HT1080 (cell line): ENCODE measurements at regions not wholly inside any gene's neighbourhood (a gene's known extent, or its start where the extent isn't known, plus 50 kb on each side); places are given as distances from the start of the nearest gene placed in this dataset.
A peak's percentile ranks its signal among the peaks of the same experiment; 100 is the strongest.
"Not testable (repeated sequence)": the region's sequence is repeated elsewhere in the genome, so short reads cannot be mapped to it uniquely, and the experiment has no call there.

Source experiments
- DNase-seq: peaks from one replicate; pipeline ENCODE4 v3.0.0-alpha.2; 2015; ENCODE audit warnings: low read depth

GRCh38 chr11:98616098-98616655 is 404.6 kb upstream of the CNTN5 start:
- DNase-seq = no peak

GRCh38 chr11:98621767-98622166 is 399.0 kb upstream of the CNTN5 start:
- no peak for DNase-seq

- DNase-seq = no peak
These were observed 395.2 kb upstream of the CNTN5 start for GRCh38 chr11:98625526-98625925.

DNA sequence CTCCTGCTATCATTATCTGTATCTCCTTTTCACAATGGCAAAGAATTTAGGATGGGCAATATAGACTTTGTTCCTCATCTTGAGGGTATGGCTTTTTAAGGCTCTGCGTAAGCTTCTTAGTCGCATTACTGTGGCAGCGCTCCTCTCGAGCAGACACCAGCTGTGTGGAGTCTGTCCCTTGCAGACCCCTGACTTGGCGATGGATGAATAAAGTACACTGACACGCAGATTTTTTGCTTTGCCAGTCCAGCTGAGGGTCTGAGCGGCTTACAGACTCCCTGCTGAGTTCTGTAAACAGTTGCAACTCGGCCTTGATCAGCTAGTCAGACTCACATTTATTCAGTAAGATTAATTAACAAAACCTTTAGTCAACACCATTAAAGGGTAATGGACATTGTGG is 390.0 kb upstream of the CNTN5 start:
- no peak for DNase-seq

GRCh38 chr11:98657711-98658110 is 363.0 kb upstream of the CNTN5 start:
- no peak for DNase-seq

GRCh38 chr11:98659431-98659830 is 361.3 kb upstream of the CNTN5 start:
- DNase-seq = no peak

DNA sequence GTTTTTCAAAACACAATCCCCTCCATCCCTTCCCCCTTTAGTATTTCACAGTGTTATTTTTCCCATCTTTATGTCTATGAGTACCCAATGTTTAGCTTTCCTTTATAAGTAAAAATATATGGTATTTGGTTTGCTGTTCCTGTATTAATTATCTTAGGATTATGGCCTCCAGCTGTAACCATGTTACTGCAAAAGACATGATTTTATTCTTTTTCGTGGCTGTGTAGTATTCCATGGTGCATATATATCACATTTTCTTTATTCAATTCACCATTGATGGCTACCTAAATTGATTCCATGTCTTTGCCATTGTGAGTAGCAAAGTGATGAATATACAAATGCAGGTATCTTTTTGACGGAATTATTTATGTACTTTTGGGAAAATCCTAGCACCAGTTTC is 346.4 kb upstream of the CNTN5 start:
- DNase-seq = no peak

- no peak for DNase-seq
These were observed 341.1 kb upstream of the CNTN5 start for GRCh38 chr11:98679673-98680072.

GRCh38 chr11:98701541-98701940 is 319.2 kb upstream of the CNTN5 start:
- DNase-seq = no peak

DNA sequence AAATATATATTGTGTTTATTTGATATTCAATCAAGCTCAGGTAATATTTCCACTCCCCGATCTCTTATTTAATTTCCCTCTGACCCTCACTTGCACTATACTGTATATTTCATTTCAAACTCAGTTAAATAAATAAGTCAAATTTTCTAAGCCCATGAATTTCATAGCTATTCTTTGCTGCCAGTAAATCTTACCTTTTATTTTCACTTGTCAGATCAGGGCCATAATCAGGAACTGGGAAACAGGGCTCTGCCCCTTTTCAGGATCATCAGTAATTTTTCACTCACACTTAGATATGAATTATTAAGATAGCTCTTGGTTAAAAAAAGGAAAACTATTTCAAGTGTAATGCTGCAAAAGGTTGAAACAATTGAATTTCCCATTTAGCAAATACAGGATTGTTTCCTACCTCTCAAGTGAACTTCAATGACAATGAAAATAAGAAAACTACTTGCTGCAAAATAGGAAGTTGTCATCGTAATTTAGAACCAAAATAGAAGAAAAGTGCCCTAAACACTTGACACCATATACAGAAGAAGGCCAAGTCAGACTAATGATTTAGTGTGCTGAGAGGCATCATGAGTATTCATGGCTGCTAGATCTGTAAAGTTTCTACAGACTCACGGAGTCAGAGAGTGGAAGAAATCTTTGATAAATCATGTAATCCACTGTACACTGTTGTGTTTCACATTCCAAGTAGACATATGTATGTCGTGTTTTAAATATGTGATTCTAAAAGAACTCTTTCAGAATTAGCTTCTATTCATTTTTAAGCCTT is 316.8 kb upstream of the CNTN5 start:
- DNase-seq = no peak

- no peak for DNase-seq
These were observed 310.7 kb upstream of the CNTN5 start for GRCh38 chr11:98710026-98710425.

GRCh38 chr11:98710986-98711385 is 309.8 kb upstream of the CNTN5 start:
- DNase-seq = no peak

DNA sequence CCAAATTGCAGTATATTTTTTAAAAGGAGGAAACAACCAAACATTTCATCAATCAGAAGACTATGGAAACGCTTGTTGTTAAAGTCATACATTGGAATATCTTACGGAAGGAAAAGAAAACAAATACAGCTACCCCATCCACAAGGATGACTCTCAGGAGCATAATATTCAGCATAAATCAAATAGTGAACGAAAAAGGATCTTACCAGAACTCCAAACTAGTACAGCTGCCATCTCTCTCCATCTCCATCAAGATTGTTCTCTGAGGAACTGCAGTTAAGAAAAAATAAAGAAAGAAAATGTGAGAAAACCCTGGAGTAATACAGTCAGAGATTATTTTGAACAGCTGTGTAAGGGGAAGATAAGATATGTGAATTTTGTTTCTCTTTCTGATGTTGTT is 299.8 kb upstream of the CNTN5 start:
- no peak for DNase-seq

- DNase-seq = no peak
These were observed 295.3 kb upstream of the CNTN5 start for GRCh38 chr11:98725471-98725870.

- no peak for DNase-seq
These were observed 292.3 kb upstream of the CNTN5 start for GRCh38 chr11:98728421-98728820.

DNA sequence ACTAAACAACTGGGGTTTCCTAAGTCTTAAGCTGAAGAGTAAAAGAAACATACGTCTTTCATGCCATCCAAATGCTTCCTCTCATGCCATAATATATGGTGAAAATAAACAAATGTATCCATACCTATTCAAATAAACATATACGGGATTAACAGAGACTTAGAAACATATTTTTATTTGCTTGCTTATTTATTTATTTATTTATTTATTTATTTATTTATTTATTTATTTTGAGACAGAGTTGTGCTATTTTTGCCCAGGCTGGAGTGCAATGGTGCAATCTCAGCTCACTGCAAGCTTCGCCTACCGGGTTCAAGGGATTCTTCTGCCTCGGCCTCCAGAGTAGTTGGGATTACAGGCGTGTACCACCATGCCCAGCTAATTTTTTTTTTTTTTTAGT is 291.6 kb upstream of the CNTN5 start:
- DNase-seq = no peak

- DNase-seq = no peak
These were observed 287.8 kb upstream of the CNTN5 start for GRCh38 chr11:98732947-98733346.

DNA sequence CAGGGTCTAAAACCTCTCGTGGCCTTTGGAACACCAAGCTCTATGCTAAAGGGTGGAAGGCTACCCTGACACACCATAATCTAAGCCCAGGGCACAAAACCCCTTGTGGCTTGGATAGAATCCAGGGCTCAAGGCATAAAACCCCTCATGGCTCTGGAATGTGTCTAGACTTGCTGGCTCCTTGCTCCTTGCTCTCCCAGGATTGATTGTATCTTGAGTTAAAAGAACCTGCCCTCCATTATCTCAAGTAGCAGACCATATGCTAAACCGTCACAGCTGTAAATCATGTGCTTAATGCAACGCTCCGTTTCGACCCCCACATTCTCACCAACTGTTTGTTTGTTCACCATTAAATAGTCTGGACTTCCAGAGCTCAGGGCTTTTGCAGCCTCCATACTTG is 287.4 kb upstream of the CNTN5 start:
- peak; percentile 47 for DNase-seq

DNA sequence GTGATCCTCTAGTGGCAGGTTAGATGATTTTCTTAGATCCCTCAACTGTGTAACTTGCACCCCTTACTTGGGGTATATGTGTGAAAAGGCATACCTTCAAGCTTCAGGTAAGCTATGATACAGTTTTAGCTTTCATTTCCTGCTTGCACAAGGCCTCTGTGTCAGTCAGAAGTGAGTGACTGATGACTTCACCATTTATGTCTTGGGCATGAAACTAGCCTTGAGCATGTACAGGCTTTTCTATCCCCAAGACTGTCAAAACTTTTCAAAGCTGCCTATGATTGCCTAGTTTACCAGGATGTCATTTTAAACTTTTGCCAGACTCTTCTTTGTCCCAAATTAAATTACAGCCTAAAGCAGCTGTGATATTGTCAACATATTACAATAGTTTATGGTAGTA is 286.1 kb upstream of the CNTN5 start:
- DNase-seq = no peak

- no peak for DNase-seq
These were observed 283.9 kb upstream of the CNTN5 start for GRCh38 chr11:98736833-98737232.

DNA sequence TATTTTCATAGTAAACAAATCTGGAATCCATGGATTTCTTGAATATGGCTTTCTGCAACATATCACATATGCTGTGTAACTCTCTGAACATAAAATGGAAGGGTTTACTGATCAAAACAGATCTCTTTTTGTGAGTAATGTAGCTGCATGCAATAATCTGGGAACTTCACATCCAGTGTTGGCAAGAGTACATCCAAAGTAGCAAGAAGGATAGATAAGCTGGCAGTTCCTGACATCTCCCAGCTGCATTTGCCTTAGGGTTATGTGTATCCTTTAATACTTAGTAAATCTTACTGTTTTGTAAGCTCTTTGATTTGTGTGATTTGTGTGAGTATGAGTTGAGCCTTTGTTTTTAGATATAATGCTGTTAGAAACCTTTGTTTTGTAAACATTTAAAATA is 280.4 kb upstream of the CNTN5 start:
- no peak for DNase-seq

DNA sequence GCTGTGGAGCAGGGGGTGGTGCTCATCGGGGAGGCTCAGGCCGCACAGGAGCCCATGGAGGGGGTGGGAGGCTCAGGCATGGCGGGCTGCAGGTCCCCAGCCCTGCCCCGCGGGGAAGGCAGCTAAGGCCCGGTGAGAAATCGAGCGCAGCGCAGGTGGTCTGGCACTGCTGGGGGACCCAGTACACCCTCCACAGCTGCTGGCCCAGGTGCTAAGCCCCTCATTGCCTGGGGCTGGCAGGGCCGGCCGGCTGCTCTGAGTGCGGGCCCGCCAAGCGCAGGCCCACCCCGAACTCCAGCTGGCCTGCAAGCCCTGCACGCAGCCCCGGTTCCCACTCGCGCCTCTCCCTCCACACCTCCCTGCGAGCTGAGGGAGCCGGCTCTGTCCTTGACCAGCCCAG is 257.3 kb upstream of the CNTN5 start:
- DNase-seq = not testable (repeated sequence)

DNA sequence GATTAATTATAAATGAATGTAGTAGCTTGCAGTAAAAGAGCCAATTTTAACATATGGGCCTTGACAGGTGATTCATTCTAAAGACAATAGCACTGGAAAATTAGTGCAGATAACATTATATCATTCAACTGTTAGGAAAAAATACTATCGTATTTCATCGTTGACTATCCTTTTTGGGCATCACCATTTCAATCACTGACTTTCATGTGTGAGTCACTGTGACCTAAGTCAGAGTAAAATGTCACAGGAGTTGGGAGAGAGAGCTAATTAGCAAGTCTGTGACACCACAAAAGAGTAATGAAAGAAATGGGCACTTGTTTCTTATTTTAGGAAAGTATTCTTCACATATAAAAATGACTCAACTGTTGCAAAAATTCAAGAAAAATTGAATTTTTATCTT is 253.8 kb upstream of the CNTN5 start:
- no peak for DNase-seq
